ENCODE measurements at regions not wholly inside any gene's neighbourhood (a gene's known extent, or its start where the extent isn't known, plus 50 kb on each side); places are given as distances from the start of the nearest gene placed in this dataset.

- no peak overlapping the region for H3K27ac ChIP-seq
- H3K4me3 ChIP-seq (ENCODE audit: low read depth, low read length) = no peak overlapping the region
- no peak for DNase-seq
- no peak for TF ChIP-seq CTCF (IDR thresholded peaks at IDR 0.05; ENCODE audit: low read depth, low read length)
- H3K9me3 ChIP-seq (ENCODE audit: severe bottlenecking) = no peaks in the 10 kb centered on the region
- H3K27me3 ChIP-seq (ENCODE audit: insufficient read depth, low read depth, severe bottlenecking) = no peaks in the 10 kb centered on the region
- H3K36me3 ChIP-seq = no peaks in the 10 kb centered on the region
Measured at GRCh38 chr4:137927972-137928371, 314.2 kb downstream of the SLC7A11 start.

GRCh38 chr4:137923494-137923893, 318.7 kb downstream of the SLC7A11 start:
- no peak for DNase-seq
- H3K9me3 ChIP-seq (ENCODE audit: severe bottlenecking) = no peaks in the 10 kb centered on the region
- no peak overlapping the region for H3K27ac ChIP-seq
- no peaks in the 10 kb centered on the region for H3K27me3 ChIP-seq (ENCODE audit: insufficient read depth, low read depth, severe bottlenecking)
- no peaks in the 10 kb centered on the region for H3K36me3 ChIP-seq
- H3K4me3 ChIP-seq (ENCODE audit: low read depth, low read length) = no peak overlapping the region
- no peak for TF ChIP-seq CTCF (IDR thresholded peaks at IDR 0.05; ENCODE audit: low read depth, low read length)

- no peaks in the 10 kb centered on the region for H3K27me3 ChIP-seq (ENCODE audit: insufficient read depth, low read depth, severe bottlenecking)
- no peaks in the 10 kb centered on the region for H3K9me3 ChIP-seq (ENCODE audit: severe bottlenecking)
- no peak overlapping the region for H3K4me3 ChIP-seq (ENCODE audit: low read depth, low read length)
- no peak for DNase-seq
- no peak overlapping the region for H3K27ac ChIP-seq
- H3K36me3 ChIP-seq = no peaks in the 10 kb centered on the region
- TF ChIP-seq CTCF (IDR thresholded peaks at IDR 0.05; ENCODE audit: low read depth, low read length) = no peak
Measured at GRCh38 chr4:137922721-137923120, 319.4 kb downstream of the SLC7A11 start.

- TF ChIP-seq CTCF (IDR thresholded peaks at IDR 0.05; ENCODE audit: low read depth, low read length) = no peak
- H3K9me3 ChIP-seq (ENCODE audit: severe bottlenecking) = no peaks in the 10 kb centered on the region
- H3K4me3 ChIP-seq (ENCODE audit: low read depth, low read length) = no peak overlapping the region
- DNase-seq = no peak
- no peak overlapping the region for H3K27ac ChIP-seq
- H3K27me3 ChIP-seq (ENCODE audit: insufficient read depth, low read depth, severe bottlenecking) = no peaks in the 10 kb centered on the region
- no peaks in the 10 kb centered on the region for H3K36me3 ChIP-seq
Measured at GRCh38 chr4:137909529-137910309, 332.4 kb downstream of the SLC7A11 start.

GRCh38 chr4:137905930-137906329, 336.2 kb downstream of the SLC7A11 start:
- TF ChIP-seq CTCF (IDR thresholded peaks at IDR 0.05; ENCODE audit: low read depth, low read length) = no peak
- Histone ChIP-seq H3K36me3 (no peaks in the 10 kb centered on the region), H3K27ac (no peak overlapping the region), H3K9me3 (ENCODE audit: severe bottlenecking) (no peaks in the 10 kb centered on the region), H3K27me3 (ENCODE audit: insufficient read depth, low read depth, severe bottlenecking) (no peaks in the 10 kb centered on the region), H3K4me3 (ENCODE audit: low read depth, low read length) (no peak overlapping the region)
- no peak for DNase-seq

- Histone ChIP-seq H3K9me3 (ENCODE audit: severe bottlenecking) (no peaks in the 10 kb centered on the region), H3K36me3 (no peaks in the 10 kb centered on the region), H3K27me3 (ENCODE audit: insufficient read depth, low read depth, severe bottlenecking) (no peaks in the 10 kb centered on the region), H3K27ac (no peak overlapping the region), H3K4me3 (ENCODE audit: low read depth, low read length) (no peak overlapping the region)
- no peak for TF ChIP-seq CTCF (IDR thresholded peaks at IDR 0.05; ENCODE audit: low read depth, low read length)
- no peak for DNase-seq
Measured at GRCh38 chr4:137901114-137901513, 341.0 kb downstream of the SLC7A11 start.

Data from WERI-Rb-1 (cell line).